Gastrocnemius medialis (tissue), 4 donors: ENCODE measurements at regions not wholly inside any gene's neighbourhood (a gene's known extent, or its start where the extent isn't known, plus 50 kb on each side); places are given as distances from the start of the nearest gene placed in this dataset.

Source experiments
- ATAC-seq, 2 donors: fragments of 150-250 bp; one replicate each; pipeline ENCODE4 v1.9.1; 2016
- DNase-seq, 2 donors: peaks; one replicate each; pipeline ENCODE4 v3.0.0-alpha.2; 2019
- H3K27ac ChIP-seq, 4 donors: fragments of 200-600 bp; sonication (generic); 1 replicate in 1 of 4; 2 replicates in 3 of 4; pipeline ENCODE4 v1.5.1; 2016 to 2018; ENCODE audit warnings: mild to moderate bottlenecking in 2 of 4, moderate library complexity in 1 of 4
- H3K27me3 ChIP-seq, 3 donors: fragments of 200-600 bp; sonication (generic) in 2 of 3; 1 replicate in 1 of 3; 2 replicates in 2 of 3; pipeline versions ENCODE4 v1.5.1 to v1.6.0; 2016 to 2019; ENCODE audit warnings: mild to moderate bottlenecking in 1 of 3, moderate library complexity in 1 of 3
- H3K36me3 ChIP-seq, 2 donors: fragments of 200-600 bp; sonication (generic) in 1 of 2; one replicate each; pipeline ENCODE4 v1.5.1; 2017 to 2018
- H3K4me1 ChIP-seq, 2 donors: fragments of 200-600 bp; sonication (generic) in 1 of 2; one replicate each; pipeline ENCODE4 v1.5.1; 2016 to 2017; ENCODE audit warnings: mild to moderate bottlenecking in 2 of 2
- H3K4me3 ChIP-seq, 4 donors: fragments of 200-600 bp; sonication (generic) in 3 of 4; 1 replicate in 1 of 4; 2 replicates in 3 of 4; pipeline ENCODE4 v1.5.1; 2016 to 2019; ENCODE audit warnings: mild to moderate bottlenecking in 2 of 4
- H3K9me3 ChIP-seq, 3 donors: fragments of 200-600 bp; sonication (generic) in 2 of 3; 1 replicate in 1 of 3; 2 replicates in 2 of 3; pipeline ENCODE4 v1.5.1; 2016 to 2019
- CTCF ChIP-seq, 5 experiments: fragments of 450-650 bp in 3 of 5; fragments of 200-600 bp in 2 of 5; sonication (generic) in 2 of 5; IDR thresholded peaks in 4 of 5; conservative IDR thresholded peaks in 1 of 5; 1 replicate in 4 of 5; 2 replicates in 1 of 5; pipeline ENCODE4 v1.5.1; 2016 to 2019; ENCODE audit warnings: antibody characterized with exemption in 5 of 5, mild to moderate bottlenecking in 3 of 5, moderate library complexity in 3 of 5
- POLR2A ChIP-seq, 2 donors: fragments of 450-650 bp; IDR thresholded peaks; one replicate each; pipeline ENCODE4 v1.6.1; 2017; ENCODE audit warnings: antibody characterized with exemption in 2 of 2, mild to moderate bottlenecking in 2 of 2, moderate library complexity in 2 of 2
- in situ Hi-C, 4 donors: fragments of 200-750 bp; cut with MboI; loops; one replicate each; pipeline versions ENCODE4 v1.15.0 to v1.8.0; 2017; ENCODE audit warnings: low sequenced_read_pairs in 4 of 4
- intact Hi-C: fragments of 100-400 bp; cut with DNase I; formaldehyde crosslinking; loops from one replicate; pipeline ENCODE4 v1.15.1; 2023; ENCODE audit warnings: low total_unique reads

GRCh38 chr9:13721481-13722235 lies 442.2 kb upstream of the MPDZ start:
- no peaks in the 10 kb centered on the region for H3K9me3 ChIP-seq
- no peaks in the 10 kb centered on the region for H3K36me3 ChIP-seq
- intact Hi-C loops = no loop called here
- ATAC-seq (no peak), DNase-seq (no peak)
- H3K27ac ChIP-seq = no peak overlapping the region
- no peaks in the 10 kb centered on the region for H3K27me3 ChIP-seq
- peaks cover 0 to 9% of the 10 kb centered on the region in 2 donors for H3K4me1 ChIP-seq
- in situ Hi-C loops = loop anchor here in 1 of 4 donors (25.0 kb wide), 2 partner anchors 491 to 616 kb away; no protein-coding TSS in a partner anchor
- H3K4me3 ChIP-seq = no peak overlapping the region
- TF ChIP-seq POLR2A (IDR thresholded peaks at IDR 0.05) (no peak), CTCF (IDR thresholded peaks at IDR 0.05 in 4 of 5, conservative IDR thresholded peaks at IDR 0.05 in 1 of 5) (no peak)

GRCh38 chr9:13719981-13720676 lies 440.6 kb upstream of the MPDZ start:
- Histone ChIP-seq H3K4me1 (peaks cover 0 to 19% of the 10 kb centered on the region in 2 donors), H3K27ac (no peak overlapping the region), H3K4me3 (no peak overlapping the region), H3K36me3 (no peaks in the 10 kb centered on the region), H3K27me3 (no peaks in the 10 kb centered on the region), H3K9me3 (no peaks in the 10 kb centered on the region)
- no peak for DNase-seq
- ATAC-seq = no peak
- intact Hi-C loops (no loop called here), in situ Hi-C loops (loop anchor here in 1 of 4 donors (25.0 kb wide), 2 partner anchors 492 to 617 kb away; no protein-coding TSS in a partner anchor)
- TF ChIP-seq POLR2A (IDR thresholded peaks at IDR 0.05) = no peak
- no peak for TF ChIP-seq CTCF (IDR thresholded peaks at IDR 0.05 in 4 of 5, conservative IDR thresholded peaks at IDR 0.05 in 1 of 5)

- Histone ChIP-seq H3K4me3 (no peak overlapping the region), H3K27ac (no peak overlapping the region), H3K9me3 (no peaks in the 10 kb centered on the region), H3K27me3 (no peaks in the 10 kb centered on the region), H3K4me1 (peaks cover 0 to 19% of the 10 kb centered on the region in 2 donors), H3K36me3 (no peaks in the 10 kb centered on the region)
- intact Hi-C loops (no loop called here), in situ Hi-C loops (loop anchor here in 1 of 4 donors (25.0 kb wide), 2 partner anchors 493 to 618 kb away; no protein-coding TSS in a partner anchor)
- ATAC-seq = no peak
- no peak for DNase-seq
- TF ChIP-seq POLR2A (IDR thresholded peaks at IDR 0.05) (no peak), CTCF (IDR thresholded peaks at IDR 0.05 in 4 of 5, conservative IDR thresholded peaks at IDR 0.05 in 1 of 5) (no peak)
Measured at GRCh38 chr9:13719446-13719845, 440.0 kb upstream of the MPDZ start.

GRCh38 chr9:13718539-13718938 lies 439.0 kb upstream of the MPDZ start:
- in situ Hi-C loops (loop anchor here in 1 of 4 donors (25.0 kb wide), 2 partner anchors 494 to 619 kb away; no protein-coding TSS in a partner anchor), intact Hi-C loops (no loop called here)
- Histone ChIP-seq H3K27me3 (no peaks in the 10 kb centered on the region), H3K36me3 (no peaks in the 10 kb centered on the region), H3K27ac (no peak overlapping the region), H3K4me1 (peaks cover 0 to 19% of the 10 kb centered on the region in 2 donors), H3K4me3 (no peak overlapping the region), H3K9me3 (no peaks in the 10 kb centered on the region)
- no peak for TF ChIP-seq CTCF (IDR thresholded peaks at IDR 0.05 in 4 of 5, conservative IDR thresholded peaks at IDR 0.05 in 1 of 5)
- TF ChIP-seq POLR2A (IDR thresholded peaks at IDR 0.05) = no peak
- DNase-seq = no peak
- ATAC-seq = no peak
